Upper lobe of left lung (tissue), 6 donors: ENCODE measurements at regions not wholly inside any gene's neighbourhood (a gene's known extent, or its start where the extent isn't known, plus 50 kb on each side); places are given as distances from the start of the nearest gene placed in this dataset.
A peak's percentile ranks its signal among the peaks of the same experiment; 100 is the strongest.
"Not testable (repeated sequence)": the region's sequence is repeated elsewhere in the genome, so short reads cannot be mapped to it uniquely, and the experiment has no call there.

ENCODE experiments used
- ATAC-seq, 2 donors: fragments of 200-7000 bp; cut with Tn5 transposase; one replicate each; pipeline ENCODE4 v1.9.1; 2022; ENCODE audit warnings: mild to moderate bottlenecking in 2 of 2, moderate library complexity in 2 of 2; ENCODE audit not compliant: low FRiP score in 2 of 2
- DNase-seq, 2 donors: peaks; one replicate each; pipeline ENCODE4 v3.0.0-alpha.2; 2019 to 2020
- H3K27ac ChIP-seq, 4 donors: fragments of 200-600 bp; sonication (generic); one replicate each; pipeline ENCODE4 v1.5.1; 2016 to 2019
- H3K27me3 ChIP-seq, 4 donors: fragments of 200-600 bp; sonication (generic); one replicate each; pipeline ENCODE4 v1.5.1; 2017 to 2019
- H3K36me3 ChIP-seq, 4 donors: fragments of 200-600 bp; sonication (generic); one replicate each; pipeline ENCODE4 v1.5.1; 2016 to 2019
- H3K4me1 ChIP-seq, 4 donors: fragments of 200-600 bp; sonication (generic); one replicate each; pipeline ENCODE4 v1.5.1; 2018 to 2019
- H3K4me3 ChIP-seq, 4 donors: fragments of 200-600 bp; sonication (generic); one replicate each; pipeline ENCODE4 v1.5.1; 2017 to 2019; ENCODE audit warnings: mild to moderate bottlenecking in 2 of 4, moderate library complexity in 1 of 4
- H3K9me3 ChIP-seq, 4 donors: fragments of 200-600 bp; sonication (generic); one replicate each; pipeline ENCODE4 v1.5.1; 2018 to 2019
- CTCF ChIP-seq, 6 experiments: fragments of 450-650 bp in 4 of 6; fragments of 200-600 bp in 2 of 6; sonication (generic) in 2 of 6; IDR thresholded peaks; one replicate each; pipeline ENCODE4 v1.5.1; 2016 to 2019; ENCODE audit warnings: antibody characterized with exemption in 6 of 6
- EP300 ChIP-seq, 4 donors: sonication (generic); formaldehyde crosslinking; IDR thresholded peaks; one replicate each; pipeline ENCODE4 v1.5.1; 2017; ENCODE audit warnings: antibody characterized with exemption in 4 of 4, control low read depth in 2 of 4
- POLR2A ChIP-seq, 4 donors: fragments of 450-650 bp; IDR thresholded peaks; one replicate each; pipeline ENCODE4 v1.5.1; 2016 to 2017; ENCODE audit warnings: antibody characterized with exemption in 4 of 4, mild to moderate bottlenecking in 2 of 4
- POLR2AphosphoS5 ChIP-seq, 2 donors: sonication (generic); formaldehyde crosslinking; IDR thresholded peaks; one replicate each; pipeline ENCODE4 v1.5.1; 2017; ENCODE audit warnings: antibody characterized with exemption in 2 of 2
- WGBS, 2 donors: methylation state at CpG; one replicate each; pipeline ENCODE4 v1.1.5; 2017 to 2018; 5-methylcytosine and 5-hydroxymethylcytosine counted together
- donor health status: DM: no; HTN: no; CAD: no; lungs with moderate emphysema.
- donor health status: DM: no; HTN: yes; CAD: no; lungs with severe emphysema.

- Histone ChIP-seq H3K36me3 (no peaks in the 10 kb centered on the region), H3K4me1 (no peaks in the 10 kb centered on the region), H3K27me3 (no peaks in the 10 kb centered on the region), H3K9me3 (peaks cover 0 to 7% (median 0%) of the 10 kb centered on the region in 4 donors), H3K4me3 (no peak overlapping the region), H3K27ac (no peak overlapping the region)
- no peak for ATAC-seq
- DNase-seq, result no peak
- 59 to 82% methylated on average over 2 of the region's 2 CpGs for WGBS, 2 donors
- no peak for TF ChIP-seq POLR2AphosphoS5 (IDR thresholded peaks at IDR 0.05)
- TF ChIP-seq EP300 (IDR thresholded peaks at IDR 0.05), result no peak
- no peak for TF ChIP-seq POLR2A (IDR thresholded peaks at IDR 0.05)
- no peak for TF ChIP-seq CTCF (IDR thresholded peaks at IDR 0.05)
Measured at GRCh38 chr7:131765575-131765974, 209.1 kb upstream of the PODXL start.

GRCh38 chr7:131764143-131764775 lies 207.8 kb upstream of the PODXL start:
- no peak overlapping the region for H3K27ac ChIP-seq
- H3K4me1 ChIP-seq, result no peaks in the 10 kb centered on the region
- TF ChIP-seq POLR2AphosphoS5 (IDR thresholded peaks at IDR 0.05) (no peak), EP300 (IDR thresholded peaks at IDR 0.05) (no peak), CTCF (IDR thresholded peaks at IDR 0.05) (no peak), POLR2A (IDR thresholded peaks at IDR 0.05) (no peak)
- ATAC-seq (no peak), DNase-seq (no peak)
- WGBS, 2 donors, result 61 to 62% methylated on average over 12 to 13 of the region's 13 CpGs
- no peaks in the 10 kb centered on the region for H3K27me3 ChIP-seq
- H3K9me3 ChIP-seq, result peaks cover 0 to 7% (median 0%) of the 10 kb centered on the region in 4 donors
- H3K36me3 ChIP-seq, result no peaks in the 10 kb centered on the region
- no peak overlapping the region for H3K4me3 ChIP-seq

GRCh38 chr7:131762753-131763152 lies 206.3 kb upstream of the PODXL start:
- H3K4me1 ChIP-seq, result no peaks in the 10 kb centered on the region
- no peak for TF ChIP-seq CTCF (IDR thresholded peaks at IDR 0.05)

GRCh38 chr7:131755801-131756200 lies 199.4 kb upstream of the PODXL start:
- ATAC-seq, H3K36me3 ChIP-seq, H3K27me3 ChIP-seq, H3K9me3 ChIP-seq, H3K27ac ChIP-seq, H3K4me3 ChIP-seq, H3K4me1 ChIP-seq: not testable (repeated sequence)
- WGBS, 2 donors, result 95 to 96% methylated on average over 22 to 28 of the region's 28 CpGs
- DNase-seq, result peak in 1 of 2 donors; percentile 80

More at GRCh38 chr7:131762753-131763152, 206.3 kb upstream of the PODXL start:
- Histone ChIP-seq H3K9me3 (peaks cover 0 to 7% (median 0%) of the 10 kb centered on the region in 4 donors), H3K4me3 (no peak overlapping the region), H3K36me3 (no peaks in the 10 kb centered on the region), H3K27ac (no peak overlapping the region), H3K27me3 (no peaks in the 10 kb centered on the region)
- WGBS, 2 donors, result 69 to 74% methylated on average over 2 of the region's 2 CpGs
- ATAC-seq, result no peak
- DNase-seq, result no peak

GRCh38 chr7:131753620-131754222 lies 197.3 kb upstream of the PODXL start:
- DNase-seq, result no peak
- H3K4me3 ChIP-seq, result no peak overlapping the region
- H3K27ac ChIP-seq, result no peak overlapping the region
- H3K9me3 ChIP-seq, result no peaks in the 10 kb centered on the region
- TF ChIP-seq CTCF (IDR thresholded peaks at IDR 0.05) (no peak), POLR2A (IDR thresholded peaks at IDR 0.05) (no peak), EP300 (IDR thresholded peaks at IDR 0.05) (no peak), POLR2AphosphoS5 (IDR thresholded peaks at IDR 0.05) (no peak)
- no peak for ATAC-seq
- no peaks in the 10 kb centered on the region for H3K4me1 ChIP-seq
- no peaks in the 10 kb centered on the region for H3K27me3 ChIP-seq
- no peaks in the 10 kb centered on the region for H3K36me3 ChIP-seq
- WGBS, 2 donors, result 48% methylated on average over 11 of the region's 11 CpGs
